ENCODE measurements at regions not wholly inside any gene's neighbourhood (a gene's known extent, or its start where the extent isn't known, plus 50 kb on each side); places are given as distances from the start of the nearest gene placed in this dataset.

DNA sequence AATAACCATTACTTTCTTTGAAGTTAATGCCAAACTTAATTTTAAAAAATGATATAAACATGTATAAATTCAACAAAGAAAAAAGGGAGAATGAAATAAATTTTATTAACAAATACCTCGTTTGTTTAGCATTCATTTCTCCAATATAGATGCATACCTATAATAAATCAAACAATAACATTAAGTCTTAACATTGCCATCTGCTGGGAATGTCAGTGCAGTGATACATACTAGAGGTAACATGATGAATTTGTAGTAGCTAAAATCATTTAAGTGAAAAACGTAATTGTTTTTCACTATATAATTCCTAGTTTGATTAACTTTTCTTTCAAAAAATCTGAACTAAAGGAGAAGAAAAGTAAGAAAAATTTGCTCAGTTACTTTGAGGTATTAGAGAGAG is 340.2 kb upstream of the CBLB start:
- no peaks in the 10 kb centered on the region for H4K20me1 ChIP-seq (ENCODE audit: insufficient read depth)
- H3K9ac ChIP-seq: no peak overlapping the region
- ChIA-PET POLR2A (no interaction called here), CTCF (no interaction called here)
- 36% methylated on average over 2 of the region's 2 CpGs for WGBS (ENCODE audit: low lambda C conversion rate)
- TF ChIP-seq SMC3 (IDR thresholded peaks at IDR 0.05; ENCODE audit: low read depth, low read length) (peak; percentile 34), MXI1 (IDR thresholded peaks at IDR 0.05; ENCODE audit: low read depth, low read length) (no peak), CTCF (IDR thresholded peaks at IDR 0.05) (peak; percentile 52), RAD21 (IDR thresholded peaks at IDR 0.05; ENCODE audit: low read length) (peak; percentile 53)
- no peaks in the 10 kb centered on the region for H3K36me3 ChIP-seq (replicated peaks in 1 of 2; ENCODE audit: control insufficient read depth in 1 of 2, insufficient read depth in 2 of 2, low read length in 1 of 2)
- no peaks in the 10 kb centered on the region for H3K9me3 ChIP-seq
- no peak overlapping the region; the same call in 1 of the 2 replicates for H2AFZ ChIP-seq (ENCODE audit: low read depth)
- H3K27ac ChIP-seq (ENCODE audit: low read depth in 2 of 2, low read length in 1 of 2): no peak overlapping the region
- DNase-seq: no peak
- no peaks in the 10 kb centered on the region for H3K79me2 ChIP-seq (ENCODE audit: insufficient read depth)
- H3K4me1 ChIP-seq (ENCODE audit: control insufficient read depth in 1 of 2, insufficient read depth in 2 of 2, low read depth in 1 of 2, low read length in 1 of 2): no peaks in the 10 kb centered on the region; a peak in 2 of 4 replicates
- no peaks in the 10 kb centered on the region for H3F3A ChIP-seq (replicated peaks; ENCODE audit: insufficient read depth)
- H3K27me3 ChIP-seq (ENCODE audit: insufficient read depth): no peaks in the 10 kb centered on the region
- H3K9me2 ChIP-seq: no peaks in the 10 kb centered on the region
- H3K4me3 ChIP-seq (ENCODE audit: low read depth in 2 of 2, low read length in 1 of 2): no peak overlapping the region
- H3K4me2 ChIP-seq: no peak overlapping the region

GRCh38 chr3:106209482-106209881 is 340.7 kb upstream of the CBLB start:
- no peak overlapping the region for H3K4me3 ChIP-seq (ENCODE audit: low read depth in 2 of 2, low read length in 1 of 2)
- H3K9ac ChIP-seq: no peak overlapping the region
- no peaks in the 10 kb centered on the region; a peak in 2 of 4 replicates for H3K4me1 ChIP-seq (ENCODE audit: control insufficient read depth in 1 of 2, insufficient read depth in 2 of 2, low read depth in 1 of 2, low read length in 1 of 2)
- no peak for DNase-seq
- WGBS (ENCODE audit: low lambda C conversion rate): 75% methylated on average over 1 of the region's 1 CpG
- POLR2A ChIA-PET: no interaction called here
- H3F3A ChIP-seq (replicated peaks; ENCODE audit: insufficient read depth): no peaks in the 10 kb centered on the region
- H3K79me2 ChIP-seq (ENCODE audit: insufficient read depth): no peaks in the 10 kb centered on the region
- no peak overlapping the region for H3K27ac ChIP-seq (ENCODE audit: low read depth in 2 of 2, low read length in 1 of 2)
- H3K4me2 ChIP-seq: no peak overlapping the region
- TF ChIP-seq FOXM1 (IDR thresholded peaks at IDR 0.05; ENCODE audit: low read depth) (no peak), EP300 (IDR thresholded peaks at IDR 0.05; ENCODE audit: borderline replicate concordance in 1 of 2, low read depth in 1 of 2, low read length in 1 of 2) (no peak), FOSL2 (IDR thresholded peaks at IDR 0.05; ENCODE audit: borderline replicate concordance, low read depth) (no peak), MAX (IDR thresholded peaks at IDR 0.05; ENCODE audit: low read depth) (no peak), FOXJ3 (CRISPR knock-in tag; IDR thresholded peaks at IDR 0.05) (no peak), RFX5 (IDR thresholded peaks at IDR 0.05; ENCODE audit: low read length) (no peak), JUND (IDR thresholded peaks at IDR 0.05) (no peak), RXRA (IDR thresholded peaks at IDR 0.05; ENCODE audit: borderline replicate concordance, low read depth) (no peak), CTCF (IDR thresholded peaks at IDR 0.05) (no peak), YY1 (IDR thresholded peaks at IDR 0.05; ENCODE audit: low read depth) (no peak), ZBTB33 (IDR thresholded peaks at IDR 0.05; ENCODE audit: borderline replicate concordance, low read depth) (no peak)
- TF ChIP-seq, protein P1, sequence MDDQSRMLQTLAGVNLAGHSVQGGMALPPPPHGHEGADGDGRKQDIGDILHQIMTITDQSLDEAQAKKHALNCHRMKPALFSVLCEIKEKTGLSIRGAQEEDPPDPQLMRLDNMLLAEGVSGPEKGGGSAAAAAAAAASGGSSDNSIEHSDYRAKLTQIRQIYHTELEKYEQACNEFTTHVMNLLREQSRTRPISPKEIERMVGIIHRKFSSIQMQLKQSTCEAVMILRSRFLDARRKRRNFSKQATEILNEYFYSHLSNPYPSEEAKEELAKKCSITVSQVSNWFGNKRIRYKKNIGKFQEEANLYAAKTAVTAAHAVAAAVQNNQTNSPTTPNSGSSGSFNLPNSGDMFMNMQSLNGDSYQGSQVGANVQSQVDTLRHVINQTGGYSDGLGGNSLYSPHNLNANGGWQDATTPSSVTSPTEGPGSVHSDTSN (IDR thresholded peaks at IDR 0.05): no peak
- CTCF ChIA-PET: no interaction called here
- no peaks in the 10 kb centered on the region for H3K36me3 ChIP-seq (replicated peaks in 1 of 2; ENCODE audit: control insufficient read depth in 1 of 2, insufficient read depth in 2 of 2, low read length in 1 of 2)
- no peaks in the 10 kb centered on the region for H4K20me1 ChIP-seq (ENCODE audit: insufficient read depth)
- H3K27me3 ChIP-seq (ENCODE audit: insufficient read depth): no peaks in the 10 kb centered on the region
- no peaks in the 10 kb centered on the region for H3K9me2 ChIP-seq
- H3K9me3 ChIP-seq: no peaks in the 10 kb centered on the region
- H2AFZ ChIP-seq (ENCODE audit: low read depth): no peak overlapping the region; the same call in 1 of the 2 replicates

All from SK-N-SH (cell line).